ENCODE measurements at regions not wholly inside any gene's neighbourhood (a gene's known extent, or its start where the extent isn't known, plus 50 kb on each side); places are given as distances from the start of the nearest gene placed in this dataset.

- TF ChIP-seq ZNF407 (CRISPR knock-in tag; IDR thresholded peaks at IDR 0.05; ENCODE audit: not compliant biosample characterization) (no peak), FOSL2 (CRISPR knock-in tag; IDR thresholded peaks at IDR 0.05) (no peak), ZNF598 (CRISPR knock-in tag; IDR thresholded peaks at IDR 0.05; ENCODE audit: borderline replicate concordance) (no peak), MEF2D (CRISPR knock-in tag; IDR thresholded peaks at IDR 0.05) (no peak), KLF16 (CRISPR knock-in tag; IDR thresholded peaks at IDR 0.05) (no peak), HMG20B (CRISPR knock-in tag; conservative IDR thresholded peaks at IDR 0.05) (no peak), POGZ (CRISPR knock-in tag; IDR thresholded peaks at IDR 0.05) (no peak), ZBTB40 (IDR thresholded peaks at IDR 0.05) (no peak), ZBTB40 (CRISPR knock-in tag; IDR thresholded peaks at IDR 0.05) (no peak), MYC (CRISPR knock-in tag; IDR thresholded peaks at IDR 0.05; ENCODE audit: borderline replicate concordance) (no peak)
Measured at GRCh38 chr1:102120910-102121309, 124.2 kb upstream of the OLFM3 start (continued).
